Stimulated activated CD8-positive, alpha-beta memory T cell treated with anti-CD3 and anti-CD28 coated beads, Interleukin-2, amount 100 ng/mL, for 48 hours (primary cell): ENCODE measurements at regions not wholly inside any gene's neighbourhood (a gene's known extent, or its start where the extent isn't known, plus 50 kb on each side); places are given as distances from the start of the nearest gene placed in this dataset.

Source experiments
- DNase-seq, 2 donors: peaks; one replicate each; pipeline ENCODE4 v3.0.0-alpha.2; 2020; ENCODE audit warnings: low read depth in 2 of 2

DNA sequence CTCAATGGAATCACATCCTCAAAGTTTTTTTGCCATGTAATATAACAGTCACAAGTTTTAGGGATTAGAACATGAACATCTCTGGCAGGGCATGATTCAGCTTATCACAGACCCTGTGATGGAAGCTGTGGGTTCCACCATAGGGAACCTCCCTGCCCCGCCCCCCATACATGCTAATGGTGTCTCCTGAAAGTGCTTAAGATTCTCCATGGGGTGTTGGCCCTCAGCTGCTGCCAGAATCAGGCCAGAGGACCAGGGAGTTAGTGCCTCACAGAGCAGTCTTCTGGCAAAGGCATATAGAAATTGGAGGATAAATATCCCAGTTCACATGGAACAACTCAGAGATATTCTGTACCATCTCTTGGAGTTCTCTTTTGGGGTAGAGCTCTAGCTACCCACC, 119.4 kb downstream of the RAB11FIP2 start:
- DNase-seq: no peak

DNA sequence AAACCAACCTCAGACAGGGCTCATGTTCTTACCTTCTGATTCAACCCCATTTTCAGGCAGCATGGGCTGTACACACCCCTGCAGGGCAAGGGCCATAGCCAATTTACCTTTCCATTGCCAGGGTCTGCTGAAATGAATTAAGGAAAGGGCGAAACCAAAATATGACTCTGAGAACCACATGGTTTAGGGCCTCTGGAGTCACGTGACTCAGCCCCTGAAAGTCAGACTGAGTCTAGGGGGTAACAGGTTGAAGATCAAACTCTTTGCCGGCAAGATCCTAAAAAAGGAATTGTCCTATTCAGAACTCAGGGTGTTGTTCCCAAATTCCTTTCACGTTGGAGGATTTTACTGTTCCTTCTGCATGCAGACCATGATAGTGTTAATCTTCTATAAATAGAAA, 118.9 kb downstream of the RAB11FIP2 start:
- DNase-seq: no peak

DNA sequence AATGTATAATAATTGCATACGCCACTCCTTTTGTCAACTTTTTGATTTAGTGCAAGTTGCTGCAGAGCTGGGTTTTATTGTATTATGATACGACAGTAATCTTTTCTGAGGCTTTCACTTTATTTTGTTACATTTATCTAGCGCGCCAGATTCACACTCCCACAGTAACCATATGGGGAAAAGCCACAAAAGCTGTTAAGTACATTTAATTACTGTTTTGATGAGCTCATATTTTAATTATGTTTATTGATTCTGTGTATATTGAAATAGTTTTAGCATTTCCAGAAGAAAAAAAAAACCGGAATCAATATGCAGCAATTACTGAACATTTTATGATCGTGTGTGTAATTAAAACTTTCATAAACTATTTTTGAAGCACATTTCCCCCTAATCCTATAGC, 118.5 kb downstream of the RAB11FIP2 start:
- DNase-seq: no peak

DNA sequence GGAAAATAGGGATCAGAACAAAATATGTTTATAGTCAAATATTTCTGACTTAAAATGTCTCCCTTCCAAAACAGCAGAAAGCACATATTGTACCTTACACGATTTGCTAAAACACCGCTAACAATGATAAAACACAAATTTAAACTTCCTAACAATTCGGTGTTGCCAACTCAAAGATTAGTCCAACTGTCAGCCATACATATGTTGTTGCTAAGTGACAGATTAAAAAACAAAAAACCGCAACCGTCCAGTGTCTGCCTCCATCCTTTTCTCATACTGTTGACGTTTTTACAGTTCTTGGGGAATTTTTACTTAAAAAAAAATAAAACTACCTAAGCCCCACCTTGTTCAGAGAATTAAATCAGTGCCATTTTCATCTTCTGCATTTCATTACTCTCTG, 118.0 kb downstream of the RAB11FIP2 start:
- no peak for DNase-seq

DNA sequence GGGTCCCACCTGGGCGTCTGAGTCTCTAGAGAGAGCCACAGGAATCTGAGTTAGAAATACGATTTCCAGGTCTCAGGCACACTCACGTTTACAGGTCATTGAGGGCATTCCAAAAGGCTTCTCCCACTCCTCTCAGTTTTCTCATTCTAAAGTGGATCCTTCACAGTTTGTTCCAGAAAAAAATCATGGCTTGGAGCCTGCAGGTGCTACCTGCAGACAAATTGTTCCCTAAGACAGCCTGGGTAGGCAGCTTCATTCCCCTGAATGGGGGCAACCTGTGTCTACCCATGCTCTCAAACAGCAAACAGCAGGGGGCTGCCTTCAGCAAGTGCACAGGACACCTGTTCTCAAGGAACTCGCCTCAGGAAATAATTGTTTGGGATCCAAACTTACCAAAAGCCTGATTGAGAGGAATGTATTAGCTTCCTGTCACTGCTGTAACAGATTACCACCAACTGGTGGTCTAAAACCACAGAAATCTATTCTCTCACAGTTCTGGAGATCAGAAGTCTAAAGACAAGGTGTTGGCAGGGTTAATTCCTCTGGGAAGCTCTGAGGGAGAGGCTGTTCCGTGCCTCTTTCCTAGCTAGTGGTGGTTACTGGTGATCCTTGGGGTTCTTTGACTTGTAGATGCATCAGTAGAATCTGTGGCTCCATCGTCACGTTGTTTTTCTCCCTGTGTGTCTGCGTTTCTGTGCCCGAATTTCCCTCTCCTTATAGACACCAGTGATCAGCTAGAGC, 117.2 kb downstream of the RAB11FIP2 start:
- DNase-seq: no peak

DNA sequence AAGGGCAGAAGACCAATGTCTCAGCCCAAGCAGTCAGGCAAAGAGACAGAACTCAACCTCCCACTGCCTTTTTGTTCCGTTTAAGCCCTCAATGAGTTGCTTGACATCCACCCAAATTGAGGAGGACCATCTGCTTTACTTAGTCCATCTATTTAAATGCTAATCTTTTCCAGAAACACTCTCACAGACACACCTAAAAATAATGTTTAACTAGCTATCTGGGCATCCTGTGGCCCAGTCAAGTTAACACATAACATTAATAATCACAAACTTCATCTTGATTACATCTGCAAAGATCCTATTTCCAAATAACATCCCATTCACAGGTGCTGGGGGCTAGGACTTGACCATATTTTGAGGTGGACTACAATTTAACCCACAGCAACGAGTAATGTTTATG, 115.7 kb downstream of the RAB11FIP2 start:
- DNase-seq: no peak

DNA sequence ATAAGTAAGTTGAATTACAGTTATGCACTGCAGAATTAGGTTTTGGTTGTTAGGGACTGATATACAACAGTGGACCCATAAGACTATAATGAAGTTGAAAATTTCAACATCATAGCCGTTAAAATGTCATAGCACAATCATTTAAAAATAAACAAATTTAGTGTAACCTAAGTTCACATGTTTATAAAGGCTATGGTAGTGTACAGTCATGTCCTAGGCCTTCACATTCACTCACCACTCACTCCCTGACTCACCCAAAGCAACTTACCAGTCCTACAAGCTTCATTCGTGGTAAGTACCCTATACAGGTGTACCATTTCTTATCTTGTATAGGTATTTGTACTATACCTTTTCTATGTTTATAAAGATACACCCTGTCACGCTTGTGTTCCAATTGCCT, 113.7 kb downstream of the RAB11FIP2 start:
- no peak for DNase-seq

DNA sequence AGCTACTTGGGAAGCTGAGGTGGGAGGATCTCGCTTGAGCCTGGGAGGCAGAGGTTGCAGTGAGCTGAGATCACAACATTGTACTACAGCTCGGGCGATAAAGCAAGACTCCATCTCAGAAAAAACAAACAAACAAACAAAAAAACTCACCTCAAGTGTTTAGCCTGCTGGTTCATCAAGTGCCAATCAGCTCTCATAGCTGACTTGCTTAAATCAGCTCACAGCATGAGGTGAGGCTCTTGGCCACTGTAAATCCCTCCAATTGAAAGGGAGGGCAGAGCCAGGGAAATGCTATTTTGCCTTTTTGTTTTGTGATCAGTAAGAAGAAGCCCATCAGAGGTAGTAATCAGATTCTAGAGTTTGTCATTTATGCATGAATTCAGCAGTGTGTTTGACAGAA, 112.3 kb downstream of the RAB11FIP2 start:
- no peak for DNase-seq

DNA sequence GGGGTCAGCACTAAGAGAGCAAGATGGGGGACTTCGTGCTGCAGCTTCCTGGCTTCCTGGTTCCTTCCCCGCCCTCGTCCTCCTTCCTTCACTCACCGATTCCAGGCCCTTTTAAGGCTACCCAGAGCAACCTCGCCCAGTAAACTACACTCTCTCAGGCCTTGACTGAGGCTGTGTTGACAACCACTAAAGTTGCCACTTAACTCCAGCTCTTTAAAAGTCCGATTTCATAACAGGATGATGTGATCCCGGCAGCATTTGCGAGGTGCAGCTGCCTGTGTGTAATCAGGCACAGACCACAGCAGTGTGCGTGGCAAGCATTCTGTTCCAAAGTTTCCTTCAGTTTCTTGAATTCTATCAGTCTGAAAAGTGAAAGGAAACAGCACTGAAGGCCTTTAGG, 110.6 kb downstream of the RAB11FIP2 start:
- no peak for DNase-seq

DNA sequence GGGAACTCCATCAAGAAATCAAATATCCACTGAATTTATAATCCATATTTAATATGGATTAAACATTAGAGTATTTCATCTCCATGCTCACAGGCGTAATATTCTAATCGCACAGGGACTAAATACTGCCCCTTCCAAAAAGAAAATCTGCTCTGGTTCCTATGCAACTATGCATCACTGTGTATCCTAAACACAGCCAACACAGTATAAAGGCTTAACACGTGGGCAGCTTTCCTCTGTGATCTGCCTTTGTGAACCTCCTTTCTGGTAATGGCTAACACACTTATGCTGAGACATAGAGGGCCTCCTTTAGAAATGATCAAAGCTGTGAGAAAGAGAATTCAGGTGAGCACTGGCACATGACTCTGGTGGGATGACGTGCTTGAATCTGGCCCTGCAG, 110.2 kb downstream of the RAB11FIP2 start:
- DNase-seq: no peak

DNA sequence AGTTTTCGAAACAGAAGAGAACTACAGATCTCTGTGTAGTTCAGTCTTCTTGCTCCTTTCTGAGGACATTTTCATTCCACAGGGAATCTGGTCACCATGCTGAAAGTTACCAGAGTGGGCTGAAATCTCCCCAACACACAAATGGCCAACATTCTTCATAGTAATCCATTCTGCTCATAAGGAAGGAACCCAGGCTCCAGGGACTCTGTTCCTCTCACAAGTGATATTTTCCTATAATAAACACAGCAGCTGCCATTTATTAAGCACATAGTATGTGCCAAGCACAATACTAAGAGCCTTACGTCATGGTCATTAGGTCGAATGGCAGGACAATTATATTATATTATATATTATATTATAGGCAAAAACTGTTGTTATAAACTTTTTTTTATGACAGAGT, 109.8 kb downstream of the RAB11FIP2 start:
- DNase-seq: no peak

DNA sequence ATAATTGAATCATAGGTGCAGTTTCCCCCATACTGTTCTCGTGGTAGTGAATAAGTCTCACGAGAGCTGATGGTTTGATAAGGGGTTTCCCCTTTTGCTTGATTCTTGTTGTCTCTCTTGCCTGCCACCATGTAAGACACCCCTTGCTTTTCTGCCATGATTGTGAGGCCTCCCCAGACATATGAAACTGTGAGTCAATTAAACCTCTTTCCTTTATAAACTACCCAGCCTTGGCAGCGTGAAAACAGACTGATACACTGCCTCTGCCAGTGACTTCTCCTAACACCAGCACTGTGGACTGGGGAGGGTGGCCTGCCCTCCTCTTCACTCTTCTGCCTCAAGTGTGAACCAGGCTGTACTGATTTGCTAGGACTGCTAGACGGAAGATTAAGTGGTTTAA, 108.6 kb downstream of the RAB11FIP2 start:
- no peak for DNase-seq

DNA sequence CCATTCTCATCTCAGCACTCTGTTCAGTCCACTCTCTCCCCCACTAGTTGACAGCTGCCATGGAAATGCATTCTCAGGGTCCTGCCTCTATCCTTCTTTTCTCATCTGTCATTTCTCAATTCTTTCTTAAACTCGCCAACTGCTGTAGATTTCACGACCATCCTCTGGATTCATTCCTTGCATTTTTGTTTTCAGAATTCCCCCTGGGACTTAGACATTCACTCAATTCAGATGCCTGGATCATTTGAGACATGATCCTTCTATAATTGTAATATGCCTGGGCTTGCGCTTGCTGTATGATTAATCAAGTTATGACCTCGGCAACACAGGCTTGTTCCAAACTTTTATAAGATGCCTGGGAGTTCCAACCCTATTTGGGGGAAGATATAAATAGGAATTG, 104.5 kb downstream of the RAB11FIP2 start:
- no peak for DNase-seq

DNA sequence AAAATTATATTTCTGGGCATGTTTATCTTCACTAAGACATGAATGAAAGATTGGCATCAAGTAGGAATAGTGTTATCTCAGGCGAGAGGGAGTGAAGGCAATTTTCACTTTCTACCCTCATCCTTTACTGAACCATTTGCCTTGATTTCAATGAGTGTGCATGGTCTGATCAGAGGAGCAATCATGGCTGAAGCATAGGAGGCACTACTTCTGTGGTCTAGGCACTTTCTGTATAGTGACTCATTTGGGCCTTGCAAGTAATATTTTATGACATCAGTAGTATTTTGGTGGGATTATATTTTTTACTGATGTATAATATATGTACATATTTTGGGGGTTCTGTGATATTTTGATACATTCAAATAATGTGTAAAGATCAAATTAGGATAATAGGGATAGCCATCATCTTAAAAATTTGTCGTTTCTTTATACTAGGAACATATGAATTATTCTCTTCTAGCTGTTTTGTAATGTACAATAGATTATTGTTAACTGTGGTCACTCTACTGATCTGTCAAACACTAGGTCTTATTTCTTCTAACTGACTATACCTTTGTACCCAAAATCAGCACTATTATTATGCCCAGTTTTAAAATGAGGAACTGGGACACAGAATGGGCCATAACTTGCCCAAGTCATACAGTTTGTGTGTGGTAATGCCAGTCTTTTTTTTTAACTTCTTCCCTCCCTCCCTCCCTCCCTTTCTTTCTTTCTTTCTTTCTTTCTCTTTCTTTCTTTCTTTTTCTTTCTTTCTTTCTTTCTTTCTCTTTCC, 101.9 kb downstream of the RAB11FIP2 start:
- no peak for DNase-seq

DNA sequence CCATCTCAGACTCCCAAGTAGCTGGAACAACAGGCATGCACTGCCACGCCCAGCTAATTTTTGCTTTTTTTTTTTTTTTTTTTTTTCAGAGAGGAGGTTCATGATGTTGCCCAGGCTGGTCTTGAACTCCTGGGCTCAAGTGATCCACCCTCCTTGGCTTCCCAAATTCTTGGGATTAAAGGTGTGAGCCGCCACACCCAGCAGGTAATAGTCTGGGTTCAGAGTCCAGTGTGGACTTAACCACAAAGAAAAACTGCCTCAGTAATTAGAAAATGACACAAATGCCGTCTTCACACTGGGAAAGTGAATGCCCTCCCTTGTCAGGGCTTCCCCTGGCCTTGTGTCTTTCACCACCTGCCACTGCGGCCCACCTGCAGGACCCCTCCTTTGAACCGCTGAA, 101.1 kb downstream of the RAB11FIP2 start:
- no peak for DNase-seq

DNA sequence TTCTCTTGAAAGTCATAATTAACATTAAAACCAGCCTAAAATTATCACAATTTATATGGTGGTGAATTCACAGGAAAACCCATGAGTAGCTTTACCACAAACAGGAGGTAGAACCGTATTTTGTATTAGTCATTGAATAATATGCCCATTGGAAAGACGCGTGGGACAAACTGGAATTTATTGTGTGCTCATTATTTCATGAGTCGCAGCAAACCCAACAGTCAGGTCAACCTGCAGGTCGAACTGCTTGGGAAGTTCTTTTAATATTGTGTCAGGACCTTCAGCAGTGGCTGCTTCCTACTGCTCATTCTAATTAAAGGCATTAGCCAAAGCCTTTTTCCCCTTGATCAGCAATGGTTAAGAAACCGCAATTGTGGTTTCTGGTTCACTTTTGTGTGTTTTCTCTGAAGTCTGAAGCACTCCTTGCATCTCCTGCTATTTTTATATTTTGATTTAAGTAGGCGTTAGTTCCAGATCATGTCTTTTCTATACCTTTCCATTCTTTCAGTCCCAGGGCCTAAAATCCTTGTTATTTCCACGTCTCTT, 100.1 kb downstream of the RAB11FIP2 start:
- DNase-seq: no peak

DNA sequence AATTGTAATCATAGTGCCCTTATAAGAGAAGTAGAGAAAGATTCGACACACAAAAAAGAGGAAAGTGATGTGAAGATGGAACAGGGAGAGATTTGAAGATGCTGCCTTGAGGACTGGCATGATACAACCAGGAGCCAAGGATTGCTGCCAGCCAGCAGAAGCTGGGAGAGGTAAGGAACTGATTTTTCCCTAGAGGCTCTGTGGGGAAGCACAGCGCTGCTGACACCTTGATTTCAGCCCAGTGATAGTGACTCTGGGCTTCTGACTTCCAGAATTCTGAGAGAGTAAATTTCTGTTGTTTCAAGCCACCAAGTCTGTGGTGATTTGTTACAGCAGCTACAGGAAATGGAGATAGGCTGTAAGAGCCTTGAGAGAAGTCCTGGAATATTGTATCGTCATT, 98.2 kb downstream of the RAB11FIP2 start:
- no peak for DNase-seq

DNA sequence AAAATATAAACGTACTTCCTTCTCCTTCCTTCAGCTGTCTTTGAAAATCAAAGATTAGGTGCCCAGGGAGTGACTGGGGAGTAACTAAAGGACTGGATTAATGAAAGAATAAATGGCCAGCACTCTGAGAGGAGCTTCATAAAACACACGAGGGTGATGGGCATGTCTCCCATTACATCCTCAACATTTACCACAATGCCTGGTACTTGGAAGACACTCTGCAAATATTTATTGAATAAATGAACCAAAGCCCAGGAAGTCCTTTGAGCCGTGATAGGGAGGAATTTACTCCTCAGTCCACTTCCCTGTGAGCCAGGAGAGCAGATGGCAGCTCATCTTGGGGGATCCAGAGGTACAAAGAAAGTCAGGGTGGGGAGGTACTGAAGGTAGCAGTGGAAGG, 96.3 kb downstream of the RAB11FIP2 start:
- DNase-seq: no peak
